Thyroid gland (tissue), 4 donors: ENCODE measurements at regions not wholly inside any gene's neighbourhood (a gene's known extent, or its start where the extent isn't known, plus 50 kb on each side); places are given as distances from the start of the nearest gene placed in this dataset.

Source experiments
- DNase-seq, 2 donors: peaks; one replicate each; pipeline ENCODE4 v3.0.0-alpha.2; 2019
- H3K27ac ChIP-seq, 3 donors: fragments of 200-600 bp; sonication (generic); 1 replicate in 2 of 3; 2 replicates in 1 of 3; pipeline ENCODE4 v1.5.1; 2016 to 2019; ENCODE audit warnings: mild to moderate bottlenecking in 1 of 3, moderate library complexity in 1 of 3
- H3K27me3 ChIP-seq: fragments of 200-600 bp; sonication (generic); one replicate; pipeline ENCODE4 v1.5.1; 2019
- H3K36me3 ChIP-seq, 2 donors: fragments of 200-600 bp; sonication (generic); one replicate each; pipeline ENCODE4 v1.5.1; 2016 to 2019
- H3K4me1 ChIP-seq, 2 donors: fragments of 200-600 bp; sonication (generic); one replicate each; pipeline ENCODE4 v1.5.1; 2017 to 2019
- H3K4me3 ChIP-seq, 3 donors: fragments of 200-600 bp; sonication (generic); replicated peaks in 1 of 3; 1 replicate in 2 of 3; 2 replicates in 1 of 3; pipeline ENCODE4 v1.5.1; 2016; ENCODE audit warnings: mild to moderate bottlenecking in 1 of 3
- H3K9me3 ChIP-seq: fragments of 200-600 bp; sonication (generic); one replicate; pipeline ENCODE4 v1.5.1; 2017
- CTCF ChIP-seq, 6 experiments: fragments of 200-600 bp in 3 of 6; fragments of 450-650 bp in 3 of 6; sonication (generic) in 3 of 6; IDR thresholded peaks; one replicate each; pipeline ENCODE4 v1.5.1; 2016 to 2019; ENCODE audit warnings: antibody characterized with exemption in 6 of 6, mild to moderate bottlenecking in 2 of 6, inconsistent platforms in 1 of 6, moderate library complexity in 1 of 6
- POLR2A ChIP-seq, 2 donors: fragments of 450-650 bp; IDR thresholded peaks; one replicate each; pipeline ENCODE4 v1.6.1; 2017; ENCODE audit warnings: antibody characterized with exemption in 2 of 2, mild to moderate bottlenecking in 2 of 2, moderate library complexity in 1 of 2
- WGBS, 2 donors: methylation state at CpG; one replicate each; pipeline ENCODE4 v1.1.5; 2017; 5-methylcytosine and 5-hydroxymethylcytosine counted together
- intact Hi-C: fragments of 100-400 bp; cut with DNase I; formaldehyde crosslinking; loops from one replicate; pipeline ENCODE4 v1.15.1; 2023

DNA sequence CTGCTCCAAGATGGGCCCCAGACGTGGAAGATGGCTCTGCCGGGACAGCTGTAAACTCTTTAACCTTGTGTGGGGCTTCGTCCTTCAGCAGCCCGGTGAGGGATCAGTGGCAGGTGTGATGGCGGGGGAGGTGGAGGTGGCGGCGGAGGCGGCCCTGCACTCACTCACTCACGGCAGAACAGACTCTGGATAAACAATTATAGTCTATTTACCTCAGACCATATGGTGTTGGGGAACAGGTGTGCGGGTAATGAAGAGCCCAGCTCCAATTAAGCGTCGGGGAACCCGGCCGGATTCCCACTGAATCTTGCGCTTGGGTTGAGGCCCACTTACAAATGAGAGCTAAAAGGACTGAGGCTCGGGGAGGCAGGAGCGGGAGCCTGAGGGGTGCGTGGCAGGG lies 104.3 kb upstream of the SDK2 start:
- no peaks in the 10 kb centered on the region for H3K36me3 ChIP-seq
- H3K4me1 ChIP-seq = no peaks in the 10 kb centered on the region
- DNase-seq = no peak
- intact Hi-C loops = no loop called here
- H3K4me3 ChIP-seq = no peak overlapping the region
- no peaks in the 10 kb centered on the region for H3K27me3 ChIP-seq
- no peaks in the 10 kb centered on the region for H3K9me3 ChIP-seq
- TF ChIP-seq CTCF (IDR thresholded peaks at IDR 0.05) = no peak
- 75 to 77% methylated on average over 17 to 18 of the region's 18 CpGs for WGBS, 2 donors
- no peak overlapping the region for H3K27ac ChIP-seq

DNA sequence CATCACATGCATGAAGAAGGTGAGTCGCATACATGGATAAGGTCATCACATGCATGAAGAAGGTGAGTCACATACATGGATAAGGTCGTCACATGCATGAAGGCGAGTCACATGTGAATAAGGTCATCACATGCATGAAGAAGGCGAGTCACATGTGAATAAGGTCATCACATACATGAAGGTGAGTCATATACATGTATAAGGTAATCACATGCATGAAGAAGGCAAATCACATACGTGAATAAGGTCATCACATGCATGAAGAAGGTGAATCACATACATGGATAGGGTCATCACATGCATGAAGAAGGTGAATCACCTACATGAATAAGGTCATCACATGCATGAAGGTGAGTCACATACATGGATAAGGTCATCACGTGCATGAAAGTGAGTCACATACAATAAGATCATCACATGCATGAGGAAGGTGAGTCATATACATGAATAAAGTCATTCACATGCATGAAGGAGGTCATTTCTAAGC lies 105.1 kb upstream of the SDK2 start:
- Histone ChIP-seq H3K9me3 (no peaks in the 10 kb centered on the region), H3K27me3 (no peaks in the 10 kb centered on the region), H3K4me3 (no peak overlapping the region), H3K27ac (no peak overlapping the region), H3K4me1 (no peaks in the 10 kb centered on the region), H3K36me3 (no peaks in the 10 kb centered on the region)
- TF ChIP-seq CTCF (IDR thresholded peaks at IDR 0.05) (no peak), POLR2A (IDR thresholded peaks at IDR 0.05) (no peak)
- 77% methylated on average over 6 of the region's 6 CpGs for WGBS, 2 donors
- intact Hi-C loops = no loop called here
- DNase-seq = no peak

DNA sequence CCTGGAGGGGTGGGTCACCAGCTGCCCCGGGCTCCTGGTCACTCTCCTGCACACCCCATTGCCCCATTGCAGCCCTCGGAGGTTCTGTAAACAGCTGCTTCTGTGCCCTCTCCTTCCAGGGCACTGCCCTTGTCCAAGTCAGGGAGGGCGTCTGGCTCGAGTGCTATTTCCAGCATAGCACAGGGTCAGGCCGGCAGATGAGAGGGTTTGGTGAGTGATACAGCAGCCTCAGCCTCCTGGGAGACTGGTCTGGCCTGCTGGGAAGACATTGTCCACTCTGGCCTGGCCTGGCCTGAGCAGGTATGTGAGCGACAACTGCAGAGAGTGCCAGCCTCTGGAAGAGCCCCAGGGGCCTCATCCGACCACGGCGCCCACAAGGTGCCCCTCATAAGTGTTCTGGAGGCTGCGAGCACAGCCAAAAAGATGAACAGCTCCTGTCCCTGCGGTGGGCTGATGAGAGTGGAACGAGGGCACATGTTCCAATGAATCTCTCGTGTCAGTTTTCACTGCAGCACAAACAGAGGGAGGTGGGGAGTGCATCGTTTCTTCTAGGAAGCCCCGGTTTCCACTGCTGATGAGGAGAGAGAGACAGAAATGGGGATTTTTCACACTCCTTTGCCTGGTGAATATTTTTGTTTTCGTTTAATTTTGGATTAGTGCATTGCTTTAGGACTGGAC lies 105.8 kb upstream of the SDK2 start:
- no peaks in the 10 kb centered on the region for H3K9me3 ChIP-seq
- no peak overlapping the region for H3K27ac ChIP-seq
- 62 to 71% methylated on average over 10 to 15 of the region's 16 CpGs for WGBS, 2 donors
- intact Hi-C loops = no loop called here
- no peaks in the 10 kb centered on the region for H3K4me1 ChIP-seq
- no peak for DNase-seq
- H3K36me3 ChIP-seq = no peaks in the 10 kb centered on the region
- H3K4me3 ChIP-seq = no peak overlapping the region
- H3K27me3 ChIP-seq = no peaks in the 10 kb centered on the region
- TF ChIP-seq CTCF (IDR thresholded peaks at IDR 0.05) (no peak), POLR2A (IDR thresholded peaks at IDR 0.05) (no peak)

DNA sequence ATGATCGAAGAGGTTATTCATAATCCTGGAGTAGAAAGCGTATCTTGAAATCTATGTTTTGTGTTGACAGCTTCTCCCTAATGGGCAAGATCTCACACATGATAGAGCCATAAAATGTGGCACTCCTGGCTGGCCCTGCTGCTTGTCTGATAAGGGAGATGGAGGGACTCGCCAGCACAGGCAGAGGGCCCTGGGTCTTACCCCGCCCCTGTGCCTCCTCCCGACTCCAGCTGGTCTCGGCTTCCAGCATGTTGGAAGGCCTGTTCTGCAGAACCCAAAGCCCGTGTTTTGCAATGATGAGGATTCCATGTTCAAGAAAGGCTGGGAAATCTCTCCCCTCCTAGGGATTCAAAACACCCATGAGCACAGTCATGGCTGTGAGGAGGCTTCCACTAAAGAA lies 106.7 kb upstream of the SDK2 start:
- Histone ChIP-seq H3K4me3 (no peak overlapping the region), H3K27me3 (no peaks in the 10 kb centered on the region), H3K9me3 (no peaks in the 10 kb centered on the region), H3K36me3 (no peaks in the 10 kb centered on the region), H3K27ac (no peak overlapping the region), H3K4me1 (no peaks in the 10 kb centered on the region)
- intact Hi-C loops = no loop called here
- DNase-seq = no peak
- no peak for TF ChIP-seq POLR2A (IDR thresholded peaks at IDR 0.05)
- TF ChIP-seq CTCF (IDR thresholded peaks at IDR 0.05) = no peak
- 66 to 68% methylated on average over 7 of the region's 7 CpGs for WGBS, 2 donors

DNA sequence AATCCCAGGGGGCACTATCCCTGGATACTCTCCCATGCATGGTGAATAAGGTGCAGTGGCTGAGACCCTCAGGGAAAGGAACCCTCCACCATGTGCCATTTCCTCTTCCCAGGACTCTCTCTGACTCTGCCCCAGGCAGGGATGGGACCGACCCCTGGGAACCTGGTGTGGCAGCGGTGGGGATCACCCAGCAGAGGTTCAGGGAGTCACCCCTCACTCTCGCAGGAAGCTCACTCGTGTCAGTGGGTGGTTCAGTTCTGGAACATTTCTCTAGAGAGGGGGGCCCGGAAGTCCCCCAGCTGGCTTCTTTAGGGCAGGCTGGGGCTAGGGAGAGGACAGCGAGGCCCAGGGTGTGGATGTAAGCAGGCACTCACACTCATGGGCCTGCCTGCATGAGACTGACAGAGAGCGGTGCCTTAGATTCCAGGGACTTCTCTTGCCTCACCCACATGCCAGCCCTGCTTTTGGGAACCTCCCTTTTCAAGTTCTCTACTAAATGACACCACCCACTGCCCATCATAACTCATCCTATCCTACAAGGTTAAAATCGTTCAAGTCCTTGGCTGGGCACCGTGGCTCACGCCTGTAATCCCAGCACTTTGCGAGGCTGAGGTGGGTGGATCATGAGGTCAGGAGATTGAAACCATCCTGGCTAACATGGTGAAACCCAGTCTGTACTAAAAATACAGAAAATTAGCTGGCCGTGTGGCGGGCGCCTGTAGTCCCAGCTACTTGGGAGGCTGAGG lies 109.7 kb upstream of the SDK2 start:
- no peak for DNase-seq
- 84 to 91% methylated on average over 12 to 14 of the region's 14 CpGs for WGBS, 2 donors
- Histone ChIP-seq H3K4me1 (no peaks in the 10 kb centered on the region), H3K4me3 (no peak overlapping the region), H3K36me3 (no peaks in the 10 kb centered on the region), H3K9me3 (no peaks in the 10 kb centered on the region), H3K27me3 (no peaks in the 10 kb centered on the region), H3K27ac (no peak overlapping the region)
- intact Hi-C loops = no loop called here
- TF ChIP-seq POLR2A (IDR thresholded peaks at IDR 0.05) = no peak
- no peak for TF ChIP-seq CTCF (IDR thresholded peaks at IDR 0.05)
